Frontal cortex (tissue), 3 donors: ENCODE measurements at regions not wholly inside any gene's neighbourhood (a gene's known extent, or its start where the extent isn't known, plus 50 kb on each side); places are given as distances from the start of the nearest gene placed in this dataset.

Source experiments
- DNase-seq, 2 donors: peaks; one replicate each; pipeline ENCODE4 v3.0.0; 2012; ENCODE audit warnings: low spot score in 2 of 2
- FAIRE-seq: peaks from 2 replicates; lab custom pipeline; 2012; peaks lifted over from hg19 to GRCh38; lab: Jason Lieb, UNC
- donor health status: control.
- donor health status: control.
- donor health status: control.

DNA sequence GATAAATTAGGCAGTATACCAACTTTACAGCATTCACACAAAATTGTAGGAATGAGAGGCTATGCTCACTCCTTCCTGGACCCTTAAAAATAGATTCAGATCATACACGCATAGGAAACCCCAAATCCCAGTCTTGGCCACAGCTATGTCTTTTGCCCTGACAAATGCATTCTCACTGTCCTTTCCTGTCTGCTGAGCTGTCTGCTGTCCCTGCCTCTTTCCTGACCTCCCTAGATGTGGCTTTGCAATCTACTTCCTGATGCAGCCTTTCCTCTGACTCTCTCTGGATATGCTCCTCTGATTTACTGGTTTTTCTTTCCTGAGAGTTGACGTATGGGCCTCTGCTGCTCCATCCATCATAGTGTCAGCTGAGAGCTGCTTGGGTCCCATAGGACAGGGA, 59.8 kb upstream of the SLC35F3 start:
- FAIRE-seq (no peak), DNase-seq (no peak)
